ENCODE measurements at regions not wholly inside any gene's neighbourhood (a gene's known extent, or its start where the extent isn't known, plus 50 kb on each side); places are given as distances from the start of the nearest gene placed in this dataset.
"Not testable (repeated sequence)": the region's sequence is repeated elsewhere in the genome, so short reads cannot be mapped to it uniquely, and the experiment has no call there.

- H3K27me3 ChIP-seq (ENCODE audit: insufficient read depth, low read depth); H3K9me3 ChIP-seq (ENCODE audit: insufficient read depth, low read depth); DNase-seq; BruUV-seq (replicated peaks); H2AFZ ChIP-seq; H4K20me1 ChIP-seq (ENCODE audit: insufficient read depth); H3K9me2 ChIP-seq (ENCODE audit: insufficient read depth); H3K4me2 ChIP-seq; H3K36me3 ChIP-seq (ENCODE audit: low read depth); intact Hi-C loops (cut with micrococcal nuclease; ENCODE audit: unreplicated experiment); H3F3A ChIP-seq (ENCODE audit: insufficient read depth, low read depth); H3K27ac ChIP-seq; CTCF ChIA-PET; H3K4me1 ChIP-seq (replicated peaks; ENCODE audit: insufficient read depth); H3K79me2 ChIP-seq (ENCODE audit: low read depth); POLR2A ChIA-PET (ENCODE audit: unreplicated experiment); H3K4me3 ChIP-seq: not testable (repeated sequence)
Measured at GRCh38 chr21:5055996-5056962, 5465.1 kb upstream of the TPTE start.

- H3K4me3 ChIP-seq; H4K20me1 ChIP-seq (ENCODE audit: insufficient read depth); H3K27ac ChIP-seq; H3K79me2 ChIP-seq (ENCODE audit: low read depth); H2AFZ ChIP-seq; H3K9me3 ChIP-seq (ENCODE audit: insufficient read depth, low read depth); H3F3A ChIP-seq (ENCODE audit: insufficient read depth, low read depth); CTCF ChIA-PET; BruUV-seq (replicated peaks); H3K4me2 ChIP-seq; DNase-seq; intact Hi-C loops (cut with micrococcal nuclease; ENCODE audit: unreplicated experiment); H3K4me1 ChIP-seq (replicated peaks; ENCODE audit: insufficient read depth); H3K27me3 ChIP-seq (ENCODE audit: insufficient read depth, low read depth); H3K9me2 ChIP-seq (ENCODE audit: insufficient read depth); H3K36me3 ChIP-seq (ENCODE audit: low read depth); POLR2A ChIA-PET (ENCODE audit: unreplicated experiment): not testable (repeated sequence)
Measured at GRCh38 chr21:5057077-5057476, 5464.3 kb upstream of the TPTE start.

- H3K4me2 ChIP-seq; H3F3A ChIP-seq (ENCODE audit: insufficient read depth, low read depth); BruUV-seq (replicated peaks); intact Hi-C loops (cut with micrococcal nuclease; ENCODE audit: unreplicated experiment); H3K27ac ChIP-seq; H2AFZ ChIP-seq; H3K4me3 ChIP-seq; H3K36me3 ChIP-seq (ENCODE audit: low read depth); H3K27me3 ChIP-seq (ENCODE audit: insufficient read depth, low read depth); POLR2A ChIA-PET (ENCODE audit: unreplicated experiment); H3K4me1 ChIP-seq (replicated peaks; ENCODE audit: insufficient read depth); H3K9me3 ChIP-seq (ENCODE audit: insufficient read depth, low read depth); H3K79me2 ChIP-seq (ENCODE audit: low read depth); DNase-seq; H4K20me1 ChIP-seq (ENCODE audit: insufficient read depth); H3K9me2 ChIP-seq (ENCODE audit: insufficient read depth); CTCF ChIA-PET: not testable (repeated sequence)
Measured at GRCh38 chr21:5060364-5061083, 5460.9 kb upstream of the TPTE start.

GRCh38 chr21:5064581-5065142, 5456.7 kb upstream of the TPTE start:
- POLR2A ChIA-PET (ENCODE audit: unreplicated experiment) = not testable (repeated sequence)

GRCh38 chr21:5065240-5066211, 5455.9 kb upstream of the TPTE start:
- POLR2A ChIA-PET (ENCODE audit: unreplicated experiment); H3K27ac ChIP-seq; H4K20me1 ChIP-seq (ENCODE audit: insufficient read depth); H3K9me3 ChIP-seq (ENCODE audit: insufficient read depth, low read depth); intact Hi-C loops (cut with micrococcal nuclease; ENCODE audit: unreplicated experiment); H3F3A ChIP-seq (ENCODE audit: insufficient read depth, low read depth); H3K4me1 ChIP-seq (replicated peaks; ENCODE audit: insufficient read depth); DNase-seq; H3K4me3 ChIP-seq; H2AFZ ChIP-seq; H3K9me2 ChIP-seq (ENCODE audit: insufficient read depth); BruUV-seq (replicated peaks); H3K36me3 ChIP-seq (ENCODE audit: low read depth); H3K79me2 ChIP-seq (ENCODE audit: low read depth); CTCF ChIA-PET; H3K4me2 ChIP-seq; H3K27me3 ChIP-seq (ENCODE audit: insufficient read depth, low read depth): not testable (repeated sequence)

More at GRCh38 chr21:5064581-5065142, 5456.7 kb upstream of the TPTE start:
- DNase-seq; H3K9me3 ChIP-seq (ENCODE audit: insufficient read depth, low read depth); H3K27ac ChIP-seq; H3K9me2 ChIP-seq (ENCODE audit: insufficient read depth); intact Hi-C loops (cut with micrococcal nuclease; ENCODE audit: unreplicated experiment); H3K4me3 ChIP-seq; H3K4me2 ChIP-seq; H3K36me3 ChIP-seq (ENCODE audit: low read depth); H3F3A ChIP-seq (ENCODE audit: insufficient read depth, low read depth); CTCF ChIA-PET; H4K20me1 ChIP-seq (ENCODE audit: insufficient read depth); H3K4me1 ChIP-seq (replicated peaks; ENCODE audit: insufficient read depth); BruUV-seq (replicated peaks); H3K79me2 ChIP-seq (ENCODE audit: low read depth); H2AFZ ChIP-seq; H3K27me3 ChIP-seq (ENCODE audit: insufficient read depth, low read depth): not testable (repeated sequence)

- H3K4me1 ChIP-seq (replicated peaks; ENCODE audit: insufficient read depth); POLR2A ChIA-PET (ENCODE audit: unreplicated experiment); H3K9me3 ChIP-seq (ENCODE audit: insufficient read depth, low read depth); H3K9me2 ChIP-seq (ENCODE audit: insufficient read depth); CTCF ChIA-PET; H3K79me2 ChIP-seq (ENCODE audit: low read depth); intact Hi-C loops (cut with micrococcal nuclease; ENCODE audit: unreplicated experiment); BruUV-seq (replicated peaks); H3K4me3 ChIP-seq; H2AFZ ChIP-seq; H3K36me3 ChIP-seq (ENCODE audit: low read depth); DNase-seq; H3K4me2 ChIP-seq; H4K20me1 ChIP-seq (ENCODE audit: insufficient read depth); H3K27me3 ChIP-seq (ENCODE audit: insufficient read depth, low read depth); H3K27ac ChIP-seq; H3F3A ChIP-seq (ENCODE audit: insufficient read depth, low read depth): not testable (repeated sequence)
Measured at GRCh38 chr21:5066682-5067251, 5454.6 kb upstream of the TPTE start.
